HG02798 (cell line): ENCODE measurements at regions not wholly inside any gene's neighbourhood (a gene's known extent, or its start where the extent isn't known, plus 50 kb on each side); places are given as distances from the start of the nearest gene placed in this dataset.
"Not testable (repeated sequence)": the region's sequence is repeated elsewhere in the genome, so short reads cannot be mapped to it uniquely, and the experiment has no call there.

ENCODE experiments used
- ATAC-seq: cut with Tn5 transposase; IDR thresholded peaks from one replicate; pipeline ENCODE4 v1.9.1; 2021; ENCODE audit warnings: mild to moderate bottlenecking; ENCODE audit not compliant: unreplicated experiment, poor library complexity

DNA sequence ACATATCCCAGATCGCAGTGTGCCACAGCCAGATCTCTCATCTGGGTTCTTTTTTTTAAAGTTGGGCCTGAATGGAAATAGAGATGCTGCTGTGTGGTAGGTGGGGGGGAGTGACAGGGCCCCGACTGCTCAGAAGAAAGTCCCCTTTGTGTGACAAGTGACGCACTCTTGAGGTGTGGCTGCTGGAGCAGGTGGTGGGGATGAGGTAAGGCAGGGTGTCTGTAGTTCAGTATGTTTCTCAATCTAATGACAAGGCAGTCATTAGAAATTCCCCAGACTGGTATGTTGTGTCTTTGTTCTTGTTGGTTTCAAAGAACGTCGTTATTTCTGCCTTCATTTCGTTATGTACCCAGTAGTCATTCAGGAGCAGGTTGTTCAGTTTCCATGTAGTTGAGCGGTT is 128.8 kb upstream of the TACR1 start:
- no peak for ATAC-seq

- ATAC-seq: no peak
Observed at GRCh38 chr2:75327334-75327733, 128.0 kb upstream of the TACR1 start.

GRCh38 chr2:75326645-75327044 is 127.3 kb upstream of the TACR1 start:
- ATAC-seq: no peak

GRCh38 chr2:75325594-75325993 is 126.3 kb upstream of the TACR1 start:
- ATAC-seq: no peak

DNA sequence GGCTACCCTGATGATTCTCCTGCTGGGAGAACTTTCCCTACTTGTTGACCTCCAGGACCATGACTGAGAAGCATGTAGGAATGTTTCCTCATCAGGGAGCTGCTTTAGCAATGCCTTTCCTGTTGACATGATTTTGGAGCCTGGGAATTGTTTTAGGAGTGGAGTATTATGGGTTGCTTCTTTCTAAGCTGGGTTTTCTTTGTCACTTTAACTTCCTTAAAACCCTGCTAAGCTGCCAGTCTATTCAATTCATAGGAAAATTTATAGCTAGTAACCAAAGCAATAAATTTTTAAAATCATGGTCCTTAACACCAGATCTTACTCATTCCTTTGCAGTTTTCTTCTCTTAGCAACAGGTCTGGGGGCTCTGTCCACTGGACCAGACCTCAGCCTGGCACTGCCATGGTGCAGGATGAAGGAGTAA is 125.6 kb upstream of the TACR1 start:
- no peak for ATAC-seq

GRCh38 chr2:75324141-75324540 is 124.8 kb upstream of the TACR1 start:
- ATAC-seq: no peak

DNA sequence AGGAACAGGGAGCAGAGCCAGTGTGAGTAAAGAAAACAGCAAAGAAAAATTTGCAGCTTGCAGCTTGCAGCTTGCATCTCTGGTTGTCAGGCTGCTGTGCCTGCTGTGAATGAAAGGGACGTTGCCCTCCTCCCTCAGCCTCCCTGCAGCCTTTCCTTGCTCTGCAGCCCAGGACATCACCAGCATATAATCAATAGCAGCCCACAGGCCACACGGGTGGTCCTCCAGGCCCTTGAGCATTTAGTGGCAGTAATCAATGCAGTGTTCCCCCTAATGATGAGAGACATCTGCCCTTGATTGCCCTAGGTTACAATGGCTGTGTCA is 122.2 kb upstream of the TACR1 start:
- no peak for ATAC-seq

- no peak for ATAC-seq
Observed at GRCh38 chr2:75320898-75321598, 121.7 kb upstream of the TACR1 start.

- ATAC-seq: no peak
Observed at GRCh38 chr2:75319951-75320350, 120.6 kb upstream of the TACR1 start.

DNA sequence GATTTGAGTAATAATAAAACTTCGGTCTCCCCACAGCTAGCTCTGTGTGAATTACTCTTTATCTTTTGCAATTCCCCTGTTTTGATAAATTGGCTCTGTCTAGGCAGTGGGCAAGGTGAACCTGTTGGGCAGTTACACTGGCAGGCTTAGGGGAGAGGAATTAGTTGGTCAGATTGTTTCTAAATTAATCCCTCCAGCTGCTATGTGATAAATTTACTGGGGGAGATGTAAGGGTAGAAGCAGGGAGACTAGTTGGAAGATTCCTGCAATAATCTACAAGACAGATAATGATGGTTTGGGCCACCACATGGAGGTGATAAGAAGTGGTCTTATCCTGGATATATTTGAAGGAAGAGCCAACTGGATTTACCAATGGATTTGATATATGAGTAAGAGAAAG is 118.5 kb upstream of the TACR1 start:
- no peak for ATAC-seq

- ATAC-seq: no peak
Observed at GRCh38 chr2:75317316-75317715, 118.0 kb upstream of the TACR1 start.

- ATAC-seq: no peak
Observed at GRCh38 chr2:75315436-75315835, 116.1 kb upstream of the TACR1 start.

DNA sequence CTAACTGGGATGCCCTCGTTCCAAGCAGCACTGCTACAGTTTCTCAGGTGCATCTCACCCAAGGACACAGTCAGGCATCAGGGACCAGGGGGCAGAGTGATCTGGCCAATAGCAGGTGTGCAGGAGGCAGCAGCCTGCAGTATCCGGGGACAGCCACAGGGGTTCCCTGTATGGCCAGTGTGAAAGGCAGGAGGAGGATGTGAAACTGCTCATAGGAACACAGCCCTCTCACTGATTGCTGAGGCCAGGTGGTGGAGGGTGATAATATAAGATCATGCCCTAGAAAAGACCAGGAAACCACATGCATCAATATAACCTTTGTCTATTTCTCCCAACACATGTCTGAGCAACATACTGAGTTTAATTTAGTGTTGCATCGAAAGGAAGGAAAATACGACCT is 112.7 kb upstream of the TACR1 start:
- ATAC-seq: peak; percentile 100

- ATAC-seq: no peak
Observed at GRCh38 chr2:75311521-75311920, 112.2 kb upstream of the TACR1 start.

GRCh38 chr2:75310876-75311275 is 111.6 kb upstream of the TACR1 start:
- no peak for ATAC-seq

DNA sequence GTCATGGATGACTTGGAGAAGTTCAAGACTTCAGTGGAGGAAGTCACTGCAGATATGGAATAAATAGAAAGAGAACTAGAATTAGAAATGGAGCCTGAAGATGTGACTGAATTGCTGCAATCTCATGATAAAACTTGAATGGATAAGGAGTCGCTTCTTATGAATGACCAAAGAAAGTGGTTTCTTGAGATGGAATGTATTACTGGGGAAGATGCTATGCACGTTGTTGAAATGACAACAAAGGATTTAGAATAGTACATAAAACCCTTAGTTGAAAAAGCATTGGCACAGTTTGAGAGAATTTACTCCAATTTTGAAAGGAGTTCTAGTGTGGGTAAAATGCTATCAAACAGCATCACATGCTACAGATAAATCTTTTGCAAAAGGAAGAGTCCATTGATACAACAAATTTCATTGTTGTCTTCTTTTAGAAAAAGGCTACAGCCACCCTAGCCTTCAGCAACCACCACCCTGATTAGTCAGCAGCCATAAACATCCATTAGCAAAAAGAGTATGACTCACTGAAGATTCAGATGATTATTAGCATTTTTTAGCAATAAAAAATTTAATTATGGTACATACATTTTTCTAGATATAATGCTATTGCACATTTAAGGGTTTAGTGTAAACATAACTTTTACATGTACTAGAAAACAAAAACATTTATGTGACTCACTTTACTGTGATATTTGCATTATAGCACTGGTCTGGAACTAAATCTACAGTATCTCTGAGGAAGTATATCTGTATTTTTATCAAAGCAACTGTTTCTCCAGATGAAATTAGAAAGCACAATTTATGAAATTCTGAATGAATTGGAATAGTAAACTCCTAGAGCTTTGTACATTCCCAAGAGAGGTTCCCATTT is 110.5 kb upstream of the TACR1 start:
- no peak for ATAC-seq

DNA sequence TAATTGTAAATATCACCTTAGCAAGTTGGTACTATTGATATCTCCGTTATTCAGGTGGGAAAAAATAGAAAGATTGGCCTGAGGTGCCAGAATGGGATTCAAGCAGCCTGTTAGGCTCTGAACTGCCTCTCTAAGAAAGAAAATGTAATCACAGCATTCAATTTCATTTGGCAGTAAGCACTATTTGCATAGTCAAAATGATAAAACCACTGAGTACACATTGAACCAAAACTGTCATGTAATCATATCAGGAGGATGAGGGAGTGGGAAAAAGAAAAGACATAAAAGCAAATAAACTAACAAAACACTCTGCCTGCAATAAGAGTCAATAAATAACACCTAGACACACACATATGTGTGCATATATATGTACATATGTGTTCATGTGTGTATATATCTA is 103.9 kb upstream of the TACR1 start:
- ATAC-seq: no peak

- no peak for ATAC-seq
Observed at GRCh38 chr2:75294362-75294761, 95.0 kb upstream of the TACR1 start.

GRCh38 chr2:75292826-75293225 is 93.5 kb upstream of the TACR1 start:
- ATAC-seq: no peak

DNA sequence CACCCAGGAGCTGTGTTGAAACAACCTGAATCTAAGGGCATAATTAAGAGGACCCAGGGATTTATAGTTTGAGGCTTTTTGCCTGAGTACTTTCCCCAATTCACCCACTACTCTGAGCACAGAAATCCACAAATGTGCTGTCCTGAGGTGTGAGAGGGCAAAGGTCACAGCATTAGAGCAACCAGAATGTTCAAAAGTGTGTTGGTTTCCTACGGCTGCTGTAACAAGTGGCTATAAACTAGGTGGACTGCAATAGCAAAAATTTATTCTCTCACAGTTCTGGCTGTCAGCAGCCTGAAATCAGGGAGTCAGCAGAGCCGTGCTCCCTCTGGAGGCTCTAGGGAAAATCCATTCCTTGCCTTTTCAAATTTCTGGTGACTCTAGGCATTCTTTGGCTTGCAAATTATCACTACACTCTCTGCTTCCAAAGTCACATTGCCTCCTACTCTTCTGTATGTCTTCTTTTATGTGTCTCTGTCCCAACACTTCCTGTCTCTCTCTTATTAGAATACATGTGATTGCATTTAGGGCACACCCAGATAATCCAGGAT is 91.4 kb upstream of the TACR1 start:
- no peak for ATAC-seq

GRCh38 chr2:75289771-75290170 is 90.5 kb upstream of the TACR1 start:
- ATAC-seq: no peak

DNA sequence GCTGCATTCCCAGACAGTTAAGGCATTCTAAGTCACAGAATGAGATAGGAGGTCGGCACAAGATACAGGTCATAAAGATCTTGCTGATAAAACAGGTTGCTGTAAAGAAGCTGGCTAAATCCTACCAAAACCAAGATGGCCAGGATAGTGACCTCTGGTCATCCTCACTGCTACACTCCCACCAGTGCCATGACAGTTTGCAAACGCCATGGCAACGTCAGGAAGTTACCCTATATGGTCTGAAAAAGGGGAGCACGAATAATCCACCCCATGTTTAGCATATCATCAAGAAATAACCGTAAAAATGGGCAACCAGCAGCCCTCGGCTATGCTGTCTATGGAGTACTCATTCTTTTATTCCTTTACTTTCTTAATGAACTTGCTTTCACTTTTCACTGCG is 89.9 kb upstream of the TACR1 start:
- not testable (repeated sequence) for ATAC-seq
